ENCODE measurements at regions not wholly inside any gene's neighbourhood (a gene's known extent, or its start where the extent isn't known, plus 50 kb on each side); places are given as distances from the start of the nearest gene placed in this dataset.

- TF ChIP-seq, protein P1, sequence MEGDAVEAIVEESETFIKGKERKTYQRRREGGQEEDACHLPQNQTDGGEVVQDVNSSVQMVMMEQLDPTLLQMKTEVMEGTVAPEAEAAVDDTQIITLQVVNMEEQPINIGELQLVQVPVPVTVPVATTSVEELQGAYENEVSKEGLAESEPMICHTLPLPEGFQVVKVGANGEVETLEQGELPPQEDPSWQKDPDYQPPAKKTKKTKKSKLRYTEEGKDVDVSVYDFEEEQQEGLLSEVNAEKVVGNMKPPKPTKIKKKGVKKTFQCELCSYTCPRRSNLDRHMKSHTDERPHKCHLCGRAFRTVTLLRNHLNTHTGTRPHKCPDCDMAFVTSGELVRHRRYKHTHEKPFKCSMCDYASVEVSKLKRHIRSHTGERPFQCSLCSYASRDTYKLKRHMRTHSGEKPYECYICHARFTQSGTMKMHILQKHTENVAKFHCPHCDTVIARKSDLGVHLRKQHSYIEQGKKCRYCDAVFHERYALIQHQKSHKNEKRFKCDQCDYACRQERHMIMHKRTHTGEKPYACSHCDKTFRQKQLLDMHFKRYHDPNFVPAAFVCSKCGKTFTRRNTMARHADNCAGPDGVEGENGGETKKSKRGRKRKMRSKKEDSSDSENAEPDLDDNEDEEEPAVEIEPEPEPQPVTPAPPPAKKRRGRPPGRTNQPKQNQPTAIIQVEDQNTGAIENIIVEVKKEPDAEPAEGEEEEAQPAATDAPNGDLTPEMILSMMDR (IDR thresholded peaks at IDR 0.05; ENCODE audit: low read depth, low read length): no peak
- DNase-seq (ENCODE audit: extremely low read depth, low read depth): no peak
Measured at GRCh38 chr2:150222379-150222778, 265.1 kb downstream of the RND3 start.

DNA sequence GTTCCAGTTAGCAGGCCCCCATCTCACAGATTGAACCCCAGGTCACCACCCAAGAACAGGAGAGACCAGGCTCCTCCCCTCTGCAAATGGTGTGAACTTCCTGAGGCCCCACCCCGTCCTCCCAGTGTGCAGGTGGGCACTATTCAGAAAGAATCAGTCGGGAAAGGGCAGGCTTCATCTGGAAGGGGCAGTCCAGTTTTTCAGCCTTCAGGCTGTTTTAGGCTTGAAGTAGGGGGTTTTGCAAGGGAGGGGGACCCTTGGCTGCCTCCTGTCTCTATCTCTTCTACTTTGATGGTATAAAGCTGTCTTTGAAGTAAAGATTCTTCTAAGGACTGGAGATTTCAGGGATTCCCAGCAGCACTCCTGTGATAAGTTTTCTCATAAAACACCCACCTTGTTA lies 267.6 kb downstream of the RND3 start:
- DNase-seq (ENCODE audit: extremely low read depth, low read depth): no peak
- TF ChIP-seq, protein P1 (IDR thresholded peaks at IDR 0.05; ENCODE audit: low read depth, low read length): no peak

GRCh38 chr2:150215041-150215440 lies 272.4 kb downstream of the RND3 start:
- TF ChIP-seq, protein P1 (IDR thresholded peaks at IDR 0.05; ENCODE audit: low read depth, low read length): no peak
- DNase-seq (ENCODE audit: extremely low read depth, low read depth): no peak

- TF ChIP-seq, protein P1 (IDR thresholded peaks at IDR 0.05; ENCODE audit: low read depth, low read length): no peak
Measured at GRCh38 chr2:150214626-150215025, 272.8 kb downstream of the RND3 start.

GRCh38 chr2:150212722-150213171 lies 274.7 kb downstream of the RND3 start:
- TF ChIP-seq, protein P1 (IDR thresholded peaks at IDR 0.05; ENCODE audit: low read depth, low read length): no peak
- DNase-seq (ENCODE audit: extremely low read depth, low read depth): peak; percentile 82

More at GRCh38 chr2:150214626-150215025, 272.8 kb downstream of the RND3 start:
- DNase-seq (ENCODE audit: extremely low read depth, low read depth): no peak

DNA sequence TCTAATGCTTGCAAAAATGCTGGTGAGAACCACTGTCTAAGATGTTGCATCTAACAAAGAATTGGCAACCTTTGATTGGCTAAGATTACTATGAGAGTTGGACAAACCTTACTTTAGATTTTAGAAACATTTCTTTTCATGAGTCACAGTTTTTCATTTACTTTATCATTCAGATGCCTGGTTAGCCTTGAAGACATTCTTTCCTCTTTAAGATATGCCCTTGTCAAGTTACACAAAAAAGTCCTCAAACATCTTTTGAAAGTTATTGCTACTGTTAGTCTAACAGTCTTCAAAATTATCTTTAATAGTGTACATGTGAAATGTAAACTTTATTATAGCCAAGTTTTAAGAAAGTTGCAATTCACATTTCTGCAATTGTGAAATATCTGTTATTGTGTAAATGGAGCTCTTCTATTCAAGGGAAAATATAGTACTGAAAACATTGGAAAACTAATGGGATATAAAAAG lies 276.3 kb downstream of the RND3 start:
- DNase-seq (ENCODE audit: extremely low read depth, low read depth): peak; percentile 40
- TF ChIP-seq, protein P1 (IDR thresholded peaks at IDR 0.05; ENCODE audit: low read depth, low read length): no peak

- TF ChIP-seq, protein P1 (IDR thresholded peaks at IDR 0.05; ENCODE audit: low read depth, low read length): no peak
- no peak for DNase-seq (ENCODE audit: extremely low read depth, low read depth)
Measured at GRCh38 chr2:150209746-150210145, 277.7 kb downstream of the RND3 start.
